ENCODE measurements at regions not wholly inside any gene's neighbourhood (a gene's known extent, or its start where the extent isn't known, plus 50 kb on each side); places are given as distances from the start of the nearest gene placed in this dataset.

DNA sequence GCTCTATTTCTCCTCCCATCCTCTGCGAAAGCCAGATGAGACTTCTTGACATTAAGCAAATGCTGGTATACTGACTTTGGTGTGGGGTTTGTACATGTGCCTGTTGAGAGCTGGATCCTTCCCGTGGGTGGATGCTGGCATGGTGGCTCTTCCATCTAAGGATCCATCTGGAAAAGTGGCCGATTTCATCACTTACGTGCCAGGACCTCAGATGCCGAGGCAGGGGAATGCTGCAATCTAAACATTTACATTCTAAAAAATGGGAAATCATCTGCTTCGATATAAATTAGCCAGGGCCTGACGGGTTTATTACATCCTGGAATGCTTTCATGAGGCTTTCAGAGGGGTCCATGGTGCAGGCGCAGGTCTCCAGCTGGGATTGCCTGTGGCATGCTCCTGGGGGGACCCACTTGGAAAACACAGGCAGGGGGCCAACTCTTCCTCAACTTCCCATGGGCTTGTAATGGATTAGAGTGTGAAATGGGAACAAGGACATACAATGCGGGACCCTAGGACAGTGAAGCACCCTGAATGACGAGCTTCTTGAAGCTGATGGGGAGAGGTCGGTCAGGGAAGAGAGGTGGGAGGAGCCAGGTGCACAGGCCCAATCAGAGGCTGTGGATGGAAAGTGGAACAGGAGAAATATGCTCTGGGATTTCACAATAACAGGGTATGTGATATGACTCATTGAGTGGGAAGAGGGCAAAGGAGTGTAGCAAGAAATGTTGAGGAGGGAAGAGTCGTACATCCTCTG, 105.5 kb upstream of the PITX1 start:
- TF ChIP-seq MATR3 (CRISPR knock-in tag; IDR thresholded peaks at IDR 0.05) (no peak), ZZZ3 (CRISPR knock-in tag; IDR thresholded peaks at IDR 0.05; ENCODE audit: borderline replicate concordance) (no peak), ETV5 (CRISPR knock-in tag; IDR thresholded peaks at IDR 0.05; ENCODE audit: borderline replicate concordance) (no peak)
- TF ChIP-seq, protein P1, sequence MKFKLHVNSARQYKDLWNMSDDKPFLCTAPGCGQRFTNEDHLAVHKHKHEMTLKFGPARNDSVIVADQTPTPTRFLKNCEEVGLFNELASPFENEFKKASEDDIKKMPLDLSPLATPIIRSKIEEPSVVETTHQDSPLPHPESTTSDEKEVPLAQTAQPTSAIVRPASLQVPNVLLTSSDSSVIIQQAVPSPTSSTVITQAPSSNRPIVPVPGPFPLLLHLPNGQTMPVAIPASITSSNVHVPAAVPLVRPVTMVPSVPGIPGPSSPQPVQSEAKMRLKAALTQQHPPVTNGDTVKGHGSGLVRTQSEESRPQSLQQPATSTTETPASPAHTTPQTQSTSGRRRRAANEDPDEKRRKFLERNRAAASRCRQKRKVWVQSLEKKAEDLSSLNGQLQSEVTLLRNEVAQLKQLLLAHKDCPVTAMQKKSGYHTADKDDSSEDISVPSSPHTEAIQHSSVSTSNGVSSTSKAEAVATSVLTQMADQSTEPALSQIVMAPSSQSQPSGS (CRISPR knock-in tag; IDR thresholded peaks at IDR 0.05), result no peak

Data from HepG2 (cell line).